DND-41 (cell line): ENCODE measurements at regions not wholly inside any gene's neighbourhood (a gene's known extent, or its start where the extent isn't known, plus 50 kb on each side); places are given as distances from the start of the nearest gene placed in this dataset.

Experiments
- ATAC-seq: fragments of 200-7000 bp; cut with Tn5 transposase; 3 replicates; pipeline ENCODE4 v1.9.1; 2021; ENCODE audit warnings: low read depth; ENCODE audit not compliant: insufficient read depth
- DNase-seq: peaks from one replicate; pipeline ENCODE4 v3.0.0-alpha.2; 2020
- H2AFZ ChIP-seq: 2 replicates; pipeline ENCODE4 v1.6.0; 2012; ENCODE audit warnings: low read depth, low read length
- H3K27ac ChIP-seq: 2 replicates; pipeline ENCODE4 v1.5.1; 2012; ENCODE audit warnings: low read length, inconsistent platforms
- H3K27me3 ChIP-seq: fragments of 200-600 bp; sonication (generic); 2 replicates; pipeline ENCODE4 v1.6.0; 2012; ENCODE audit warnings: low read length, mild to moderate bottlenecking, inconsistent platforms; ENCODE audit not compliant: insufficient read depth, poor library complexity
- H3K36me3 ChIP-seq: 2 replicates; pipeline ENCODE4 v1.5.1; 2012; ENCODE audit warnings: low read length, inconsistent platforms; ENCODE audit not compliant: insufficient read depth
- H3K4me1 ChIP-seq: 2 replicates; pipeline ENCODE4 v1.5.1; 2012; ENCODE audit warnings: mild to moderate bottlenecking, low read length; ENCODE audit not compliant: insufficient read depth
- H3K4me2 ChIP-seq: 2 replicates; pipeline ENCODE4 v1.6.0; 2012; ENCODE audit warnings: mild to moderate bottlenecking, moderate library complexity, low read length, inconsistent platforms; ENCODE audit not compliant: insufficient read depth
- H3K4me3 ChIP-seq, 2 experiments: fragments of 200-600 bp in 1 of 2; shearing (Covaris generic) in 1 of 2; 2 replicates each; pipeline ENCODE4 v1.5.1; 2012 to 2016; ENCODE audit warnings: inconsistent platforms in 2 of 2, low read length in 2 of 2, mild to moderate bottlenecking in 2 of 2, low read depth in 1 of 2, moderate library complexity in 1 of 2
- H3K79me2 ChIP-seq: 2 replicates; pipeline ENCODE4 v1.6.0; 2012; ENCODE audit warnings: low read length, inconsistent platforms; ENCODE audit not compliant: insufficient read depth
- H3K9ac ChIP-seq: 2 replicates; pipeline ENCODE4 v1.6.0; 2012; ENCODE audit warnings: low read depth, mild to moderate bottlenecking, inconsistent platforms, low read length, moderate library complexity
- H3K9me3 ChIP-seq: 2 replicates; pipeline ENCODE4 v1.5.1; 2012; ENCODE audit warnings: low read length, moderate library complexity, mild to moderate bottlenecking, inconsistent platforms; ENCODE audit not compliant: insufficient read depth, severe bottlenecking
- H4K20me1 ChIP-seq: 2 replicates; pipeline ENCODE4 v1.6.0; 2012; ENCODE audit warnings: low read length; ENCODE audit not compliant: insufficient read depth
- EZH2 ChIP-seq: IDR thresholded peaks from 3 replicates; pipeline ENCODE4 v1.6.1; 2012; ENCODE audit warnings: borderline replicate concordance, low read depth, mild to moderate bottlenecking, moderate library complexity, low read length, inconsistent platforms; ENCODE audit not compliant: severe bottlenecking
- TF ChIP-seq, protein P1 (sequence below): IDR thresholded peaks from 2 replicates; pipeline ENCODE4 v1.5.1; 2012; ENCODE audit warnings: borderline replicate concordance, low read length, moderate library complexity, mild to moderate bottlenecking; ENCODE audit not compliant: poor library complexity, severe bottlenecking; ENCODE audit errors: extremely low read depth

GRCh38 chr1:38743184-38743583 is 116.4 kb downstream of the RRAGC start:
- no peak overlapping the region for H3K27ac ChIP-seq
- no peak for DNase-seq
- H2AFZ ChIP-seq: no peak overlapping the region
- ATAC-seq: no peak
- no peak for TF ChIP-seq EZH2
- TF ChIP-seq, protein P1, sequence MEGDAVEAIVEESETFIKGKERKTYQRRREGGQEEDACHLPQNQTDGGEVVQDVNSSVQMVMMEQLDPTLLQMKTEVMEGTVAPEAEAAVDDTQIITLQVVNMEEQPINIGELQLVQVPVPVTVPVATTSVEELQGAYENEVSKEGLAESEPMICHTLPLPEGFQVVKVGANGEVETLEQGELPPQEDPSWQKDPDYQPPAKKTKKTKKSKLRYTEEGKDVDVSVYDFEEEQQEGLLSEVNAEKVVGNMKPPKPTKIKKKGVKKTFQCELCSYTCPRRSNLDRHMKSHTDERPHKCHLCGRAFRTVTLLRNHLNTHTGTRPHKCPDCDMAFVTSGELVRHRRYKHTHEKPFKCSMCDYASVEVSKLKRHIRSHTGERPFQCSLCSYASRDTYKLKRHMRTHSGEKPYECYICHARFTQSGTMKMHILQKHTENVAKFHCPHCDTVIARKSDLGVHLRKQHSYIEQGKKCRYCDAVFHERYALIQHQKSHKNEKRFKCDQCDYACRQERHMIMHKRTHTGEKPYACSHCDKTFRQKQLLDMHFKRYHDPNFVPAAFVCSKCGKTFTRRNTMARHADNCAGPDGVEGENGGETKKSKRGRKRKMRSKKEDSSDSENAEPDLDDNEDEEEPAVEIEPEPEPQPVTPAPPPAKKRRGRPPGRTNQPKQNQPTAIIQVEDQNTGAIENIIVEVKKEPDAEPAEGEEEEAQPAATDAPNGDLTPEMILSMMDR: no peak
- peaks cover 4% of the 10 kb centered on the region for H3K27me3 ChIP-seq
- no peak overlapping the region for H3K4me2 ChIP-seq
- no peaks in the 10 kb centered on the region for H3K36me3 ChIP-seq
- no peak overlapping the region for H3K9ac ChIP-seq
- H3K4me1 ChIP-seq: no peaks in the 10 kb centered on the region
- no peaks in the 10 kb centered on the region for H3K79me2 ChIP-seq
- H3K4me3 ChIP-seq: no peak overlapping the region
- H3K9me3 ChIP-seq: no peaks in the 10 kb centered on the region
- no peaks in the 10 kb centered on the region for H4K20me1 ChIP-seq

GRCh38 chr1:38741341-38741740 is 118.2 kb downstream of the RRAGC start:
- H4K20me1 ChIP-seq: no peaks in the 10 kb centered on the region
- H3K27ac ChIP-seq: no peak overlapping the region
- no peak overlapping the region for H3K4me3 ChIP-seq
- DNase-seq: no peak
- H3K4me1 ChIP-seq: no peaks in the 10 kb centered on the region
- H3K9ac ChIP-seq: no peak overlapping the region
- H3K79me2 ChIP-seq: no peaks in the 10 kb centered on the region
- H2AFZ ChIP-seq: no peak overlapping the region
- peaks cover 4% of the 10 kb centered on the region for H3K27me3 ChIP-seq
- H3K36me3 ChIP-seq: no peaks in the 10 kb centered on the region
- H3K4me2 ChIP-seq: no peak overlapping the region
- TF ChIP-seq, protein P1: no peak
- no peak for TF ChIP-seq EZH2
- no peak for ATAC-seq
- H3K9me3 ChIP-seq: no peaks in the 10 kb centered on the region

DNA sequence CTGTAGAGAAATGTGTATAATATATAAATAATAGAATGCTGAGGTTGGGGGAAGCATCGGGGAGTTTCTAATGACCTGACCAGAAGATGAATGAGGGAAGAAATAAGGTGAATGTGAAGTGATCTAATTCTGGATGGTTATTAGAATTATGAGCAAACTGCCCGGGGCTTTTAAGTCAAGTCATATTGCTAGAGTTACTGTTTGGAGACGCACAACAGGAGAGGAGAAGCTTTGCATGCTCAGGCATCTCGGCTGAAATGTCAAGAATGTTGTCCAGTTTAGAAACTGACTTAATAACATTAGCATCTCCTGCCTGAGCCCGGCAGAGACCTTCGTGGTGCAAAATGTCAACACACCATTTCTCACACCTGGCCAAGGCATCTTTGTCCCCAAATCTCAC is 119.1 kb downstream of the RRAGC start:
- Histone ChIP-seq H3K4me3 (no peak overlapping the region), H3K9ac (no peak overlapping the region), H3K4me2 (no peak overlapping the region), H4K20me1 (no peaks in the 10 kb centered on the region), H3K27me3 (peaks cover 4% of the 10 kb centered on the region), H3K79me2 (no peaks in the 10 kb centered on the region), H2AFZ (no peak overlapping the region), H3K27ac (no peak overlapping the region), H3K9me3 (no peaks in the 10 kb centered on the region), H3K36me3 (no peaks in the 10 kb centered on the region), H3K4me1 (no peaks in the 10 kb centered on the region)
- ATAC-seq (no peak), DNase-seq (no peak)
- TF ChIP-seq, protein P1: no peak
- TF ChIP-seq EZH2: no peak

GRCh38 chr1:38738207-38738606 is 121.4 kb downstream of the RRAGC start:
- no peak for TF ChIP-seq EZH2
- TF ChIP-seq, protein P1: no peak
- Histone ChIP-seq H3K4me2 (no peak overlapping the region), H3K4me1 (no peaks in the 10 kb centered on the region), H2AFZ (no peak overlapping the region), H3K9ac (no peak overlapping the region), H3K79me2 (no peaks in the 10 kb centered on the region), H3K27ac (no peak overlapping the region), H3K9me3 (no peaks in the 10 kb centered on the region), H3K36me3 (no peaks in the 10 kb centered on the region), H3K4me3 (no peak overlapping the region), H4K20me1 (no peaks in the 10 kb centered on the region), H3K27me3 (peaks cover 4% of the 10 kb centered on the region)
- DNase-seq (no peak), ATAC-seq (no peak)
